ENCODE measurements at regions not wholly inside any gene's neighbourhood (a gene's known extent, or its start where the extent isn't known, plus 50 kb on each side); places are given as distances from the start of the nearest gene placed in this dataset.

- no peak overlapping the region for H3K4me3 ChIP-seq (replicated peaks in 1 of 3; ENCODE audit: insufficient read depth in 1 of 3, low read depth in 1 of 3, low read length in 3 of 3)
- FAIRE-seq = no peak
- ChIA-PET POLR2A (no interaction called here), CTCF (no interaction called here)
- no peak overlapping the region for H2AFZ ChIP-seq (ENCODE audit: low read depth, low read length)
- no peak overlapping the region for H3K4me2 ChIP-seq (ENCODE audit: insufficient read depth, low read length)
- peaks cover 4 to 10% of the 10 kb centered on the region in 2 experiments for H3K27me3 ChIP-seq (ENCODE audit: control insufficient read depth in 2 of 2, insufficient read depth in 2 of 2, low read length in 2 of 2)
- H3K79me2 ChIP-seq (ENCODE audit: control insufficient read depth, insufficient read depth, low read length) = no peaks in the 10 kb centered on the region
- no peaks in the 10 kb centered on the region for H4K20me1 ChIP-seq (replicated peaks; ENCODE audit: control insufficient read depth, extremely low read depth, insufficient read depth, low read length)
- H3K4me1 ChIP-seq (ENCODE audit: control insufficient read depth, extremely low read depth, insufficient read depth, low read length) = peaks cover 5% of the 10 kb centered on the region
- dilution Hi-C loops (cut with MboI; ENCODE audit: extremely low pct_ligation_motif_present, low sequenced_read_pairs) (no loop called here), intact Hi-C loops (cut with micrococcal nuclease) (loop anchor here (5.0 kb wide), 4 partner anchors 81 to 206 kb away; partner anchors contain the start of gene GLI2)
- no peaks in the 10 kb centered on the region for H3K9me3 ChIP-seq (replicated peaks; ENCODE audit: control insufficient read depth, insufficient read depth, low read length)
- BruUV-seq (replicated peaks) = no TSS peak
- H3K9ac ChIP-seq (replicated peaks; ENCODE audit: extremely low read depth, insufficient read depth, low read length) = no peak overlapping the region
- no peaks in the 10 kb centered on the region for H3K9me1 ChIP-seq (replicated peaks; ENCODE audit: control insufficient read depth, extremely low read depth, insufficient read depth, low read length)
- H3K27ac ChIP-seq (ENCODE audit: insufficient read depth, low read depth, low read length) = no peak overlapping the region
- no peaks in the 10 kb centered on the region for H3K36me3 ChIP-seq (ENCODE audit: control insufficient read depth in 2 of 2, extremely low read depth in 1 of 2, insufficient read depth in 2 of 2, low read length in 2 of 2)
- no peak for TF ChIP-seq GATA2 (IDR thresholded peaks at IDR 0.05; ENCODE audit: insufficient read depth, insufficient read length, low read depth, low read length)
- no peak for TF ChIP-seq POLR2A (IDR thresholded peaks at IDR 0.05; ENCODE audit: low read depth, low read length)
- DNase-seq (ENCODE audit: low read depth, low spot score) = no peak
Measured at GRCh38 chr2:120866071-120866470, 130.4 kb downstream of the GLI2 start.

- intact Hi-C loops (cut with micrococcal nuclease) = loop anchor here (5.0 kb wide), 4 partner anchors 81 to 206 kb away; partner anchors contain the start of gene GLI2
- no peak for FAIRE-seq
- POLR2A ChIA-PET = no interaction called here
Measured at GRCh38 chr2:120866483-120867140, 130.9 kb downstream of the GLI2 start.

More at GRCh38 chr2:120866483-120867140, 130.9 kb downstream of the GLI2 start:
- Histone ChIP-seq H3K4me3 (replicated peaks in 1 of 3; ENCODE audit: insufficient read depth in 1 of 3, low read depth in 1 of 3, low read length in 3 of 3) (no peak overlapping the region), H3K27ac (ENCODE audit: insufficient read depth, low read depth, low read length) (no peak overlapping the region), H3K36me3 (ENCODE audit: control insufficient read depth in 2 of 2, extremely low read depth in 1 of 2, insufficient read depth in 2 of 2, low read length in 2 of 2) (no peaks in the 10 kb centered on the region), H3K4me2 (ENCODE audit: insufficient read depth, low read length) (no peak overlapping the region), H3K27me3 (ENCODE audit: control insufficient read depth in 2 of 2, insufficient read depth in 2 of 2, low read length in 2 of 2) (peaks cover 4 to 10% of the 10 kb centered on the region in 2 experiments), H3K9me3 (replicated peaks; ENCODE audit: control insufficient read depth, insufficient read depth, low read length) (no peaks in the 10 kb centered on the region), H4K20me1 (replicated peaks; ENCODE audit: control insufficient read depth, extremely low read depth, insufficient read depth, low read length) (no peaks in the 10 kb centered on the region), H2AFZ (ENCODE audit: low read depth, low read length) (no peak overlapping the region), H3K9ac (replicated peaks; ENCODE audit: extremely low read depth, insufficient read depth, low read length) (no peak overlapping the region), H3K9me1 (replicated peaks; ENCODE audit: control insufficient read depth, extremely low read depth, insufficient read depth, low read length) (no peaks in the 10 kb centered on the region), H3K4me1 (ENCODE audit: control insufficient read depth, extremely low read depth, insufficient read depth, low read length) (peaks cover 5% of the 10 kb centered on the region), H3K79me2 (ENCODE audit: control insufficient read depth, insufficient read depth, low read length) (no peaks in the 10 kb centered on the region)
- BruUV-seq (replicated peaks) = no TSS peak
- no peak for DNase-seq (ENCODE audit: low read depth, low spot score)
- CTCF ChIA-PET = no interaction called here
- no peak for TF ChIP-seq JUN (IDR thresholded peaks at IDR 0.05; ENCODE audit: borderline replicate concordance, insufficient read depth, insufficient read length, low read depth)
- no peak for TF ChIP-seq MYC (IDR thresholded peaks at IDR 0.05; ENCODE audit: low read depth, low read length)
- no peak for TF ChIP-seq MAX (IDR thresholded peaks at IDR 0.05; ENCODE audit: insufficient read depth, insufficient read length)
- TF ChIP-seq POLR2A (IDR thresholded peaks at IDR 0.05; ENCODE audit: low read depth, low read length) = no peak
- no peak for TF ChIP-seq FOS (IDR thresholded peaks at IDR 0.05; ENCODE audit: borderline replicate concordance, insufficient read depth, low read length)
- TF ChIP-seq POLR2AphosphoS5 (IDR thresholded peaks at IDR 0.05; ENCODE audit: insufficient read depth, low read depth, low read length) = no peak
- no peak for TF ChIP-seq CTCF (IDR thresholded peaks at IDR 0.05; ENCODE audit: extremely low read depth in 1 of 2, insufficient read depth in 1 of 2, low read depth in 1 of 2, low read length in 2 of 2)
- no peak for TF ChIP-seq EZH2 (IDR thresholded peaks at IDR 0.05; ENCODE audit: borderline replicate concordance, low read depth, low read length, severe bottlenecking)
- no peak for TF ChIP-seq GATA2 (IDR thresholded peaks at IDR 0.05; ENCODE audit: insufficient read depth, insufficient read length, low read depth, low read length)
- dilution Hi-C loops (cut with MboI; ENCODE audit: extremely low pct_ligation_motif_present, low sequenced_read_pairs) = no loop called here
